AG04450 (cell line): ENCODE measurements at regions not wholly inside any gene's neighbourhood (a gene's known extent, or its start where the extent isn't known, plus 50 kb on each side); places are given as distances from the start of the nearest gene placed in this dataset.

Source experiments
- CTCF ChIA-PET: fragments of 300-600, 350-600 bp; formaldehyde crosslinking; extraction: SDS; loops from one replicate; lab custom pipeline; 2022; ENCODE audit warnings: antibody characterized with exemption, inconsistent platforms; lab: Charles Lee
- POLR2A ChIA-PET: fragments of 350-600 bp; formaldehyde crosslinking; extraction: SDS; loops from one replicate; lab custom pipeline; 2021; ENCODE audit warnings: antibody characterized with exemption, inconsistent platforms; lab: Yijun Ruan, JAX
- DNase-seq: peaks from one replicate; pipeline ENCODE4 v3.0.0-alpha.2; 2011; ENCODE audit warnings: low read depth, low spot score
- H3K27ac ChIP-seq: one replicate; pipeline ENCODE4 v1.5.1; 2012; ENCODE audit warnings: low read depth, low read length, control low read depth
- H3K27me3 ChIP-seq: one replicate; pipeline ENCODE4 v1.6.0; 2012; ENCODE audit warnings: low read length; ENCODE audit not compliant: control insufficient read depth, insufficient read depth
- H3K4me3 ChIP-seq: 2 replicates; pipeline ENCODE4 v1.5.1; 2011; ENCODE audit warnings: mild to moderate bottlenecking, low read depth, low read length, control low read depth
- H3K9me3 ChIP-seq: 2 replicates; pipeline ENCODE4 v1.5.1; 2012; ENCODE audit warnings: low read length; ENCODE audit not compliant: control insufficient read depth, insufficient read depth
- TF ChIP-seq, protein P1 (sequence below): IDR thresholded peaks from 2 replicates; pipeline ENCODE4 v1.5.1; 2011; ENCODE audit warnings: low read depth, low read length, control low read depth, inconsistent platforms

DNA sequence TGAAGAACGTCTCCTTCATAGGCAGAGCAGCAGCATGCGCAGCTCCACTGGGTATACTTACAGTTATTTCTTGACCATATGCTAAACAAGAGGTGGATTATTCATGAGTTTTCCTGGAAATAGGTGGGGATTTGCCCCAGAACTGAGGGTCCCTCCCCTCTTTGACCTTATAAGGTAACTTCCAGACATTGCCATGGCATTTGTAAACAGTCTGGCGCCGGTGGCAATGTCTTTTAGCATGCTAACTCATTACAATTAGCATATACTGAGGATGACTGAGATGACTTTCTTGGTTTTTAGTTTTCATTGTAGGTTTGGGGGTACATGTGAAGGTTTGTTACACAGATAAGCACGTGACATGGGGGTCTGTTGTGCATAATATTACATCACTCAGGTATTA, 97.3 kb downstream of the MTNR1A start:
- H3K4me3 ChIP-seq = no peak overlapping the region

DNA sequence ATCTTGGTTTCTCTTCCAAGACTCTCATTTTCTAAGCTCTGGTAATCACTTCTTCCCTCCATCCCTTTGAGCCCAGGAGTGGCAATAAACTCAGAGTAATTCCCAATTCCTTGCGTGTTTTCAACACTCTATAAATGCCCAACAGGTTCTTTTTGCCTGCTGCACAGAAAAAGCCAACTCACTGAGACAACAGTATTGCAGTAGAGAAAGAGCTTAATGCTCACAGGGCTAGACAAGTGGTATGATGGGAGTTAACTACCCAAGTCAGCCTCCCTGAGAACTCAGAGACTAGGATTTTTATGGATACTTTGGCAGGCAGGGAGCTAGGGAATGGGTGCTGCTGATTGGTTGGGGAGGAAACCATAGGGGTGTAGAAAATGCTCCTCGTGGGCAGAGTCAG, 103.4 kb downstream of the MTNR1A start:
- Histone ChIP-seq H3K4me3 (no peak overlapping the region), H3K9me3 (peaks cover 19% of the 10 kb centered on the region; the same call in 1 of the 2 replicates), H3K27me3 (no peaks in the 10 kb centered on the region), H3K27ac (no peak overlapping the region)
- CTCF ChIA-PET = no interaction called here
- POLR2A ChIA-PET = no interaction called here
- TF ChIP-seq, protein P1, sequence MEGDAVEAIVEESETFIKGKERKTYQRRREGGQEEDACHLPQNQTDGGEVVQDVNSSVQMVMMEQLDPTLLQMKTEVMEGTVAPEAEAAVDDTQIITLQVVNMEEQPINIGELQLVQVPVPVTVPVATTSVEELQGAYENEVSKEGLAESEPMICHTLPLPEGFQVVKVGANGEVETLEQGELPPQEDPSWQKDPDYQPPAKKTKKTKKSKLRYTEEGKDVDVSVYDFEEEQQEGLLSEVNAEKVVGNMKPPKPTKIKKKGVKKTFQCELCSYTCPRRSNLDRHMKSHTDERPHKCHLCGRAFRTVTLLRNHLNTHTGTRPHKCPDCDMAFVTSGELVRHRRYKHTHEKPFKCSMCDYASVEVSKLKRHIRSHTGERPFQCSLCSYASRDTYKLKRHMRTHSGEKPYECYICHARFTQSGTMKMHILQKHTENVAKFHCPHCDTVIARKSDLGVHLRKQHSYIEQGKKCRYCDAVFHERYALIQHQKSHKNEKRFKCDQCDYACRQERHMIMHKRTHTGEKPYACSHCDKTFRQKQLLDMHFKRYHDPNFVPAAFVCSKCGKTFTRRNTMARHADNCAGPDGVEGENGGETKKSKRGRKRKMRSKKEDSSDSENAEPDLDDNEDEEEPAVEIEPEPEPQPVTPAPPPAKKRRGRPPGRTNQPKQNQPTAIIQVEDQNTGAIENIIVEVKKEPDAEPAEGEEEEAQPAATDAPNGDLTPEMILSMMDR = no peak
- DNase-seq = no peak

More for the DNA sequence above, 97.3 kb downstream of the MTNR1A start:
- CTCF ChIA-PET = no interaction called here
- TF ChIP-seq, protein P1 = no peak
- Histone ChIP-seq H3K9me3 (peaks cover under 1% of the 10 kb centered on the region; the same call in 1 of the 2 replicates), H3K27me3 (no peaks in the 10 kb centered on the region), H3K27ac (no peak overlapping the region)
- POLR2A ChIA-PET = no interaction called here
- DNase-seq = no peak

DNA sequence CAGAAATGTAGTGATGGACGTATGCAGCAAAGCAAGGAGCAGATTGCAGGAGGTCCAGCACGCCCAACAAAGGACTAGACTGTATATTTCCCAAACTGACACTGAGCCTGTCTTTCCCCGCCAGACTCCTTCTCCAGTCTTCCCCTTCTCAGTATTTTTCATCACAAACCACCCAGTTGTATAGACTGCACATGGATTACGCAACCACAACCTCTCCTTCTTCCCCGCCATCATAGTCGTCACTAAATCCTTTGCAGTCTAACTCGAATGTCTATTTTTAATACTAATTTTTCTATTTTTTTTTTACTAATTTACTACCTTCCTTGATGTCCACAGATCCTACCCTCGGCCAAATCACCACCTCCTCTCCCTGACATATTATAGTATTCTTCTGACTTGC, 105.4 kb downstream of the MTNR1A start:
- no peak for DNase-seq
- TF ChIP-seq, protein P1 = no peak
- ChIA-PET POLR2A (no interaction called here), CTCF (no interaction called here)
- Histone ChIP-seq H3K27ac (no peak overlapping the region), H3K4me3 (no peak overlapping the region), H3K27me3 (no peaks in the 10 kb centered on the region), H3K9me3 (peaks cover 19% of the 10 kb centered on the region; the same call in 1 of the 2 replicates)

DNA sequence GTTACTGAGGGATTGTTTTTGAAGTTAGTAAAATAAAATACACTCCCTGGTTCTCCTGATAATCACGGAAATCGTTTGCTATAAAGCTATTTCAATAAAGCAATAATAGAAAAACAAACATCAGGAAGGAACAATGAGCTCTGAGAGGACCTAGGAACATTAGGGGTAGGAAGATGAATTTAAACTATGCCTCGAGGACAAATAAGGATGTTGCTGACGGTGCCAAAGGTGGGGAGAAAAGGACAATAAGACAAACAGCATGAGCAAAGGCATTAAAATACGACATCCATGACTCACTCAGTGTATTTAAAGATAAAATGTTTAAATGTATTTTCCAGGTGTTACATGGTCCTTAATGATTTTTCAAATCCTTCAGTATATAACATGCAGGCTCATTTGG, 110.3 kb downstream of the MTNR1A start:
- H3K27me3 ChIP-seq = no peaks in the 10 kb centered on the region
- CTCF ChIA-PET = no interaction called here
- POLR2A ChIA-PET = no interaction called here
- TF ChIP-seq, protein P1 = no peak
- no peaks in the 10 kb centered on the region for H3K9me3 ChIP-seq
- no peak overlapping the region for H3K27ac ChIP-seq
- no peak for DNase-seq
- H3K4me3 ChIP-seq = no peak overlapping the region

DNA sequence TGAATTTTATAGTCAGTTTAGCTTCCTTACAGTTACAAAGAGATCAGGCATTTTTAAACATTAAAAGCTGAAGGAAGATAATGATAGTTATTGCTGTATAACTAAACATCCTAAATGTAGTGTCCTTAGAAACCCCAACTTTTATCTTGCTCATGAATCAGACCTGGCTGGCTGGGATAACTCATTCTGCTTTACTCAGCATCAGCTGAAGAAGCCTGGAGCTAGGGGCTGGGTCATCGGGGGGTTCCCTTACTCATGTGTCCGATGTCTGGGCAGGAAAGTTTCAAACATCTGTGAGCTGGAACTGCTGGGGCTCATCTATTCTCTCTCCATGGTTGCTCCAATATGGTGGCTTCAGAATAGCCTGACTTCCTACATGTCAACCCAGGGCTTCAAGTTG, 113.9 kb downstream of the MTNR1A start:
- Histone ChIP-seq H3K9me3 (no peaks in the 10 kb centered on the region), H3K27ac (no peak overlapping the region), H3K27me3 (no peaks in the 10 kb centered on the region), H3K4me3 (no peak overlapping the region)
- TF ChIP-seq, protein P1 = no peak
- POLR2A ChIA-PET = no interaction called here
- DNase-seq = no peak
- CTCF ChIA-PET = interaction anchor here (1.4 kb wide), 1 partner anchor 146 kb away, joined by 5 read pairs; no protein-coding TSS in a partner anchor
